CD14-positive monocyte (primary cell): ENCODE measurements at regions not wholly inside any gene's neighbourhood (a gene's known extent, or its start where the extent isn't known, plus 50 kb on each side); places are given as distances from the start of the nearest gene placed in this dataset.

Source experiments
- DNase-seq, 3 donors: peaks; one replicate each; pipeline ENCODE4 v3.0.0-alpha.2; 2011 to 2022
- H2AFZ ChIP-seq: 2 replicates; pipeline ENCODE4 v1.6.0; 2012; ENCODE audit warnings: mild to moderate bottlenecking, low read depth, low read length, inconsistent platforms; ENCODE audit not compliant: insufficient read depth, poor library complexity, severe bottlenecking
- H3K27ac ChIP-seq, 2 donors: 1 replicate in 1 of 2; 2 replicates in 1 of 2; pipeline ENCODE4 v1.5.1; 2012 to 2013; ENCODE audit warnings: low read length in 2 of 2, control low read depth in 1 of 2, inconsistent platforms in 1 of 2, low read depth in 1 of 2, mild to moderate bottlenecking in 1 of 2
- H3K27me3 ChIP-seq, 2 donors: one replicate each; pipeline versions ENCODE4 v1.6.0 to v1.6.1; 2011 to 2013; ENCODE audit warnings: low read length in 2 of 2; ENCODE audit not compliant: control insufficient read depth in 2 of 2, insufficient read depth in 2 of 2
- H3K36me3 ChIP-seq, 2 donors: replicated peaks in 1 of 2; 1 replicate in 1 of 2; 2 replicates in 1 of 2; pipeline versions ENCODE4 v1.5.1 to v1.6.1; 2012 to 2013; ENCODE audit warnings: low read length in 2 of 2, control low read depth in 1 of 2, inconsistent platforms in 1 of 2, mild to moderate bottlenecking in 1 of 2; ENCODE audit not compliant: insufficient read depth in 2 of 2, control insufficient read depth in 1 of 2
- H3K4me1 ChIP-seq, 2 donors: 1 replicate in 1 of 2; 2 replicates in 1 of 2; pipeline versions ENCODE4 v1.5.1 to v1.6.1; 2012 to 2013; ENCODE audit warnings: low read length in 2 of 2, control low read depth in 1 of 2, inconsistent platforms in 1 of 2, mild to moderate bottlenecking in 1 of 2, moderate library complexity in 1 of 2; ENCODE audit not compliant: insufficient read depth in 2 of 2, control insufficient read depth in 1 of 2
- H3K4me2 ChIP-seq: replicated peaks from 2 replicates; pipeline ENCODE3; 2012; ENCODE audit warnings: low read length, moderate library complexity, mild to moderate bottlenecking; ENCODE audit not compliant: poor library complexity, severe bottlenecking; ENCODE audit errors: extremely low read depth
- H3K4me3 ChIP-seq, 3 experiments: fragments of 200-600 bp in 1 of 3; sonication (generic) in 1 of 3; replicated peaks in 1 of 3; 1 replicate in 2 of 3; 2 replicates in 1 of 3; pipeline ENCODE4 v1.5.1; 2011 to 2013; ENCODE audit warnings: low read length in 3 of 3, mild to moderate bottlenecking in 3 of 3, control low read depth in 2 of 3, low read depth in 2 of 3, inconsistent platforms in 1 of 3, moderate library complexity in 1 of 3
- H3K79me2 ChIP-seq: 2 replicates; pipeline ENCODE4 v1.6.0; 2012; ENCODE audit warnings: mild to moderate bottlenecking, control low read depth, inconsistent platforms, low read length, moderate library complexity; ENCODE audit not compliant: insufficient read depth
- H3K9ac ChIP-seq: 2 replicates; pipeline ENCODE4 v1.6.0; 2017; ENCODE audit warnings: low read length, mild to moderate bottlenecking; ENCODE audit not compliant: insufficient read depth, poor library complexity, severe bottlenecking
- H3K9me3 ChIP-seq, 2 donors: replicated peaks in 1 of 2; 1 replicate in 1 of 2; 2 replicates in 1 of 2; pipeline versions ENCODE4 v1.5.1 to v1.6.1; 2012 to 2013; ENCODE audit warnings: low read length in 2 of 2, control low read depth in 1 of 2; ENCODE audit not compliant: control insufficient read depth in 1 of 2, insufficient read depth in 1 of 2
- H4K20me1 ChIP-seq: 2 replicates; pipeline ENCODE4 v1.6.0; 2012; ENCODE audit warnings: mild to moderate bottlenecking, low read length, control low read depth, moderate library complexity; ENCODE audit not compliant: insufficient read depth
- H3K27ac Mint-ChIP-seq, 7 donors: one replicate each; pipeline ENCODE4 v1.8.0; 2020; ENCODE audit warnings: mild to moderate bottlenecking in 7 of 7, mixed read lengths in 7 of 7, moderate library complexity in 6 of 7, inconsistent platforms in 2 of 7
- H3K27me3 Mint-ChIP-seq, 3 donors: one replicate each; pipeline ENCODE4 v1.8.0; 2021 to 2022; ENCODE audit warnings: low read depth in 3 of 3, mild to moderate bottlenecking in 3 of 3, mixed read lengths in 3 of 3, moderate library complexity in 3 of 3, inconsistent platforms in 1 of 3
- H3K36me3 Mint-ChIP-seq, 2 donors: one replicate each; pipeline ENCODE4 v1.8.0; 2020; ENCODE audit warnings: mixed read lengths in 2 of 2, inconsistent platforms in 1 of 2, mild to moderate bottlenecking in 1 of 2
- H3K4me1 Mint-ChIP-seq: one replicate; pipeline ENCODE4 v1.8.0; 2020; ENCODE audit warnings: mild to moderate bottlenecking, mixed read lengths
- H3K4me3 Mint-ChIP-seq, 2 donors: one replicate each; pipeline ENCODE4 v1.8.0; 2020; ENCODE audit warnings: mild to moderate bottlenecking in 2 of 2, mixed read lengths in 2 of 2, moderate library complexity in 1 of 2
- H3K9me3 Mint-ChIP-seq, 7 donors: one replicate each; pipeline ENCODE4 v1.8.0; 2020 to 2022; ENCODE audit warnings: mixed read lengths in 7 of 7, mild to moderate bottlenecking in 6 of 7, moderate library complexity in 6 of 7, inconsistent platforms in 2 of 7
- CTCF ChIP-seq: fragments of 200-600 bp; IDR thresholded peaks from one replicate; pipeline ENCODE4 v1.8.0; 2022; ENCODE audit warnings: antibody characterized with exemption, mild to moderate bottlenecking
- WGBS: methylation state at CpG from one replicate; pipeline ENCODE4 v1.1.5; 2013; ENCODE audit warnings: missing lambda C conversion rate; ENCODE audit not compliant: insufficient coverage; 5-methylcytosine and 5-hydroxymethylcytosine counted together
- intact Hi-C, 2 donors: fragments of 100-400 bp; cut with micrococcal nuclease; formaldehyde crosslinking; loops; one replicate each; pipeline versions ENCODE4 v1.15.0 to v1.15.1; 2023

GRCh38 chr2:215504547-215504946, 68.7 kb upstream of the FN1 start:
- Histone ChIP-seq H3K9ac (no peak overlapping the region), H3K27ac (peak overlapping the region in 1 of 2 donors; percentile 6), H3K27me3 (no peaks in the 10 kb centered on the region), H4K20me1 (no peaks in the 10 kb centered on the region), H3K9me3 (no peaks in the 10 kb centered on the region), H3K4me1 (peaks cover 42 to 52% of the 10 kb centered on the region in 2 donors), H3K4me3 (no peak overlapping the region), H3K4me2 (no peak overlapping the region), H3K36me3 (no peaks in the 10 kb centered on the region), H3K79me2 (no peaks in the 10 kb centered on the region), H2AFZ (no peak overlapping the region)
- no peak for TF ChIP-seq CTCF
- Mint-ChIP-seq H3K36me3 (no peaks in the 10 kb centered on the region), H3K9me3 (no peaks in the 10 kb centered on the region), H3K4me1 (peaks cover 42% of the 10 kb centered on the region), H3K27ac (peak overlapping the region in 6 of 7 donors; percentile 12 to 84 (median 55)), H3K4me3 (no peak overlapping the region), H3K27me3 (peaks cover 0 to 2% (median 0%) of the 10 kb centered on the region in 3 donors)
- intact Hi-C loops: no loop called here
- no peak for DNase-seq
- no CpG with 5 or more reads among the region's 2 CpGs for WGBS

GRCh38 chr2:215503381-215503780, 67.5 kb upstream of the FN1 start:
- Mint-ChIP-seq H3K36me3 (no peaks in the 10 kb centered on the region), H3K27me3 (peaks cover 0 to 2% (median 1%) of the 10 kb centered on the region in 3 donors), H3K27ac (peak overlapping the region in 1 of 7 donors; percentile 60), H3K9me3 (peaks cover 0 to 3% (median 0%) of the 10 kb centered on the region in 7 donors), H3K4me1 (peaks cover 42% of the 10 kb centered on the region), H3K4me3 (no peak overlapping the region)
- no peaks in the 10 kb centered on the region for H3K9me3 ChIP-seq
- no CpG with 5 or more reads among the region's 1 CpG for WGBS
- no peaks in the 10 kb centered on the region for H3K36me3 ChIP-seq
- H2AFZ ChIP-seq: no peak overlapping the region
- H3K27me3 ChIP-seq: no peaks in the 10 kb centered on the region
- peaks cover 42 to 52% of the 10 kb centered on the region in 2 donors for H3K4me1 ChIP-seq
- DNase-seq: no peak
- H3K9ac ChIP-seq: no peak overlapping the region
- intact Hi-C loops: no loop called here
- no peak for TF ChIP-seq CTCF
- no peaks in the 10 kb centered on the region for H4K20me1 ChIP-seq
- no peak overlapping the region for H3K27ac ChIP-seq
- H3K4me3 ChIP-seq: no peak overlapping the region
- no peaks in the 10 kb centered on the region for H3K79me2 ChIP-seq
- no peak overlapping the region for H3K4me2 ChIP-seq
